Omental fat pad (tissue), 3 donors: ENCODE measurements at regions not wholly inside any gene's neighbourhood (a gene's known extent, or its start where the extent isn't known, plus 50 kb on each side); places are given as distances from the start of the nearest gene placed in this dataset.

ENCODE experiments used
- ATAC-seq: fragments of 150-250 bp; one replicate; pipeline ENCODE4 v1.9.1; 2016; ENCODE audit warnings: mild to moderate bottlenecking, moderate library complexity; ENCODE audit not compliant: low FRiP score
- DNase-seq: peaks from one replicate; pipeline ENCODE4 v3.0.0-alpha.2; 2019; ENCODE audit warnings: low spot score
- TF ChIP-seq, protein P1 (sequence below), 3 donors: fragments of 450-650 bp; IDR thresholded peaks; one replicate each; pipeline ENCODE4 v1.5.1; 2016 to 2017; ENCODE audit warnings: antibody characterized with exemption in 3 of 3, mild to moderate bottlenecking in 3 of 3, moderate library complexity in 2 of 3

DNA sequence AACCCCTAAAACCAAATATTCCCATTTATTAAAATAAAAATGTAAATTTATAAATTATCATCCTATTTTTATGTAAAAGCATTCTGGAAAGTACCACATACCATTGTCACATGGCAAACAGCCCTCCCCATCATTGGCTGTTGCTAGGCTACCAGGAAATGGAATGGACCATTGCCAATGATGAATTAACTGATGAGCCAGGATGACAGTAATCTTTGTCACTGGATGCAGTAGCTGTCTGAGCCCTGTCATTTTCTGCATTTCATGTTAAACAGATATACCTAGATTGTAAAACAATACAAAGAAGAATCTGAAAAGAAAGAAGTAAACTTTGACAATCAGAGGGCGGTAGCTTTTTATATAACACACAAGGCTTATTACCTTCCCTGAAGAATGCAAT is 641.4 kb downstream of the BCL11A start:
- DNase-seq (no peak), ATAC-seq (no peak)
- TF ChIP-seq, protein P1, sequence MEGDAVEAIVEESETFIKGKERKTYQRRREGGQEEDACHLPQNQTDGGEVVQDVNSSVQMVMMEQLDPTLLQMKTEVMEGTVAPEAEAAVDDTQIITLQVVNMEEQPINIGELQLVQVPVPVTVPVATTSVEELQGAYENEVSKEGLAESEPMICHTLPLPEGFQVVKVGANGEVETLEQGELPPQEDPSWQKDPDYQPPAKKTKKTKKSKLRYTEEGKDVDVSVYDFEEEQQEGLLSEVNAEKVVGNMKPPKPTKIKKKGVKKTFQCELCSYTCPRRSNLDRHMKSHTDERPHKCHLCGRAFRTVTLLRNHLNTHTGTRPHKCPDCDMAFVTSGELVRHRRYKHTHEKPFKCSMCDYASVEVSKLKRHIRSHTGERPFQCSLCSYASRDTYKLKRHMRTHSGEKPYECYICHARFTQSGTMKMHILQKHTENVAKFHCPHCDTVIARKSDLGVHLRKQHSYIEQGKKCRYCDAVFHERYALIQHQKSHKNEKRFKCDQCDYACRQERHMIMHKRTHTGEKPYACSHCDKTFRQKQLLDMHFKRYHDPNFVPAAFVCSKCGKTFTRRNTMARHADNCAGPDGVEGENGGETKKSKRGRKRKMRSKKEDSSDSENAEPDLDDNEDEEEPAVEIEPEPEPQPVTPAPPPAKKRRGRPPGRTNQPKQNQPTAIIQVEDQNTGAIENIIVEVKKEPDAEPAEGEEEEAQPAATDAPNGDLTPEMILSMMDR (IDR thresholded peaks at IDR 0.05) = no peak

DNA sequence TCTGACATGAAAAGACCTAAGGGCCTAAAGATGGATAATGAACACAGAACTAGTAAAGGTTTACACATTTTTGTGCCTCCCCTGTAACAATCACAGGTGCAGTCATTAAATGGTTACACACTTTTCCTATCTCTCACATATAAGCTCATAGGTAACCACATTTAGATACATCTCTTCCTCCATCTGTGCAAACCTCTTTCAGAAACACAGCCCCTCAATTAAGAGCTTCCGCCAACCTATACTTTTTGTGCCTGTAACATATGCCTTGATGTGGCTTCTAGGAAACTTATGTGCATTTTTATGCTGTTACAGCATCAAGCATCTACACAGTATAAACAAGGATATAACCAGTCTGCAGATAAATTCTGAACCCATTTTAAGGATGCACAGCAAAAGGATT is 643.3 kb downstream of the BCL11A start:
- DNase-seq (no peak), ATAC-seq (no peak)
- TF ChIP-seq, protein P1 (IDR thresholded peaks at IDR 0.05) = no peak

DNA sequence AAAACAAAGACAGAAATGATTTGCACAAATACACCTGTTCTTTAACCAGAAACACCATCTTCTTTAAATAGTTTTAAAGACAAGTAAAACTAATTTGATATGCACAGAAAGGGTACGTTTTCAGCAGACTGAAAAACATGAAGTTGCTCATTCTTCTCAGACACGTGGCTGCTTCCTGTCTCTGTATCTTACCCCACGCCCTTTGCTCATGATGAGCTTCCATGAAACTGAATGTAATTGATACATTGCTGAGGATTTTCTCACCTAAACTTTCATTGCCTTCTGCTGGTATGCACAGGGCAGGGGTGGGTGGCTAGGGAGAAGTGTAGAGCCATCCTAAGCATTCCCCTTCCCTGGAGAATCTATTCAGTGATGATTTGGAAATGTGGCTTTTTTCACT is 644.3 kb downstream of the BCL11A start:
- ATAC-seq (no peak), DNase-seq (no peak)
- TF ChIP-seq, protein P1 (IDR thresholded peaks at IDR 0.05) = no peak

DNA sequence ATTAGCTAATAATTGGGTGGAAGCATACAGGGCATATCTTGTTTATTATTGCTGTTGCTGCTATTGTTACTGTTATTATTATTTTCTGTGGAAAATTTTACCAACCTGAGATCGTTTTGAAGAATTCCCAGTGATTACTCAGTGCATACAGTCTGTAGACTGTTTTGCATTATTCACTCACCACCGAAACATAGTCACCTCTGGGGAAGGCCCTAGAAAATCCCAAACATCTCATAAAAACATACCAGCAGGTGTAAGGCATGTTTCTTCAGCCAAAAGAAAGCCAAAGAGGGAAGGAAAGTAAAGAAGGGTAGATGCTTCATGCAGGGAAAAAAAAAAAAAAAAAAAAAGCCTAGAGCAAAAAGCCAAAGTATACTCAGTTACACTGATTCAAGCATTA is 647.7 kb downstream of the BCL11A start:
- TF ChIP-seq, protein P1 (IDR thresholded peaks at IDR 0.05) = no peak
- no peak for ATAC-seq

DNA sequence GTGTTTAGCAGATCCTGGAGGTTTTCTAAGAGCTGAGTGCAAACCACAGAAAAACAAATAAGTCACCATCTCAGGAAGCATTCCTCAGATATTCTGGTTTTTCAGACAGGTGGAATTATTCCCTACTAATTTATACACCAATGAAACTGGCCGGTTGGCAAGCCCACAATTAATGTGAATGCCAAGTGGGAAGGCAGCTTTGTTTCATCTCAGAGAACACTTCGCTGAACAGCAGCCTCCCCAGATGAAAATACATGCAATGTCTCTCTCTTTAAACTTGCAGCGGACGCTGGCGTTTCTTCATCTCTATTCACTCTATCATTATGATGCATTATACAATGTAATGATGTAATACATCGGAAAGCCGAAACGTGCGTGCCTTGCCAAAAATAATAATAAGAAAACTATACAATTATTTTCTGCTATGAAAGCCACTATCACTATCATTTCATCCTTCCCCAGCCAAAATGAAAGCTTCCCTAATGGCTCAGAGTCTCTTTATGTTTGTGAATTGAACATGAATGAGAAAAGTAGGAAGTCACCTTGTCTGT is 649.4 kb downstream of the BCL11A start:
- no peak for DNase-seq

More for the DNA sequence above, 647.7 kb downstream of the BCL11A start:
- DNase-seq = no peak

DNA sequence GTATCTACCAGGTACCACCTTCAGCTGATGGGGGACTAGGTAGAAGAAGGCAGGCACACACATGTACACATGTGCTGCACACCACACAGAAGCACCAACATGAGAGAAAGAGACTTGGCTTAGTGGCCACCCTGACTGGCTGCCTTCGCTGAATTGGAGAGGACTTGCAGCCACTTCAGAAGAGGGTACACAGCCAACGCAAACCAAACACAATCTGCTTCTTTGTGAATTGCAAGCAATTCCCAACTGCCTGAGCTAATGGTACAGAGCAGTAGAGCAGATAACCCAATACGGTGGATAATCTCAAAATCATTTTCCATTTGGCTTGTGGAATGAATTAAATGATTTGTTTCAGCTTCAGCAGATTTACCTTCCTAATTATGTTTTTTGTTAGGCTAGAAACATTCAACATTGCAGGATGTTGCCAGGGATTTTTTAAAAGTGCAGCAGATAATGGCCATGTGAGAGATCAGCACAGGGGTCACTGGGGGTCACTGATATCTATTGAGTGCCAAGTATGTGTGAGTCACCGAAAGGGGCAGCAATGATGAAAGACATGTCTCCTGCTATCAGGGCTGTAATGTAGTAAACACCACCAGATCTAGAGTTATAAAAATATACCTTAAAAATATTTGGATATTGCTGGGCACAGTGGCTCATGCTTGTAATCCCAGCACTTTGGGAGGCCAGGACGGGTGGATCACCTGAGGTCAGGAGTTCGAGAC is 652.6 kb downstream of the BCL11A start:
- ATAC-seq (no peak), DNase-seq (no peak)
- TF ChIP-seq, protein P1 (IDR thresholded peaks at IDR 0.05) = no peak

More for the DNA sequence above, 649.4 kb downstream of the BCL11A start:
- TF ChIP-seq, protein P1 (IDR thresholded peaks at IDR 0.05) = no peak
- ATAC-seq = no peak

DNA sequence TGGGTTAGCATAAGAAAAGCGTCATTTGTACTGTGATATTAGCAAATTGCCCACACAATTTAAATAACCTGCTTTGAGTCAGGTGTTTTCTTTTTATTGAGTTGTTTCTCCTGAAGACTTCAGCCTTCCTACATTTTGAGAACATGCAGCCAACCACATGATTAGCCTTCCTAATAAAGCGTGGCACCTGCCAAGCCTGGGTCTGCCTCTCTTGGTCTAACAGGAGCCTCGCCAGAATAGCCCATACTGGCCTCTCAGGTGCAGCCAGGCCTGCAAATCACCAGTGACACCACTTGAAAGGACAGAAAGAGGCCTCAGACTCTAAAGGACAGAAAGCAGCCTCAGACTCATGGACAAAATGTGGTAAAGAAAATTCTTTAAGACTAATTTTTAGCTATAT is 653.8 kb downstream of the BCL11A start:
- TF ChIP-seq, protein P1 (IDR thresholded peaks at IDR 0.05) = no peak
- DNase-seq (no peak), ATAC-seq (no peak)
